Common myeloid progenitor, CD34-positive (primary cell): ENCODE measurements at regions not wholly inside any gene's neighbourhood (a gene's known extent, or its start where the extent isn't known, plus 50 kb on each side); places are given as distances from the start of the nearest gene placed in this dataset.

Source experiments
- CTCF ChIA-PET: fragments of 350-600 bp; sonication (Branson Sonifier 250); formaldehyde crosslinking; loops from one replicate; lab custom pipeline; 2021; ENCODE audit warnings: antibody characterized with exemption; lab: Charles Lee
- POLR2A ChIA-PET: fragments of 350-600 bp; sonication (Branson Sonifier 250); formaldehyde crosslinking; loops from one replicate; lab custom pipeline; 2021; ENCODE audit warnings: antibody characterized with exemption; lab: Charles Lee
- DNase-seq, 3 donors: peaks; one replicate each; pipeline versions ENCODE4 v3.0.0 to v3.0.0-alpha.2; 2013
- H3K27ac ChIP-seq, 2 experiments: 1 replicate in 1 of 2; 2 replicates in 1 of 2; pipeline ENCODE4 v1.7.0; 2013; ENCODE audit warnings: inconsistent platforms in 2 of 2, low read length in 2 of 2, mild to moderate bottlenecking in 2 of 2, low read depth in 1 of 2, moderate library complexity in 1 of 2; ENCODE audit not compliant: severe bottlenecking in 2 of 2, insufficient read depth in 1 of 2, poor library complexity in 1 of 2
- H3K27me3 ChIP-seq, 5 experiments: replicated peaks in 2 of 5; 1 replicate in 3 of 5; 2 replicates in 2 of 5; pipeline versions ENCODE4 v1.6.1 to v1.7.0; 2013; ENCODE audit warnings: low read length in 4 of 5, mild to moderate bottlenecking in 2 of 5, moderate library complexity in 2 of 5, inconsistent platforms in 1 of 5; ENCODE audit not compliant: insufficient read depth in 5 of 5, control insufficient read depth in 4 of 5
- H3K36me3 ChIP-seq, 4 experiments: 1 replicate in 2 of 4; 2 replicates in 2 of 4; pipeline versions ENCODE4 v1.6.1 to v1.7.0; 2013; ENCODE audit warnings: low read length in 3 of 4, control low read depth in 1 of 4, mild to moderate bottlenecking in 1 of 4; ENCODE audit not compliant: control insufficient read depth in 4 of 4, insufficient read depth in 4 of 4
- H3K4me1 ChIP-seq, 4 experiments: 1 replicate in 3 of 4; 2 replicates in 1 of 4; pipeline versions ENCODE4 v1.6.1 to v1.7.1; 2013; ENCODE audit warnings: low read length in 3 of 4, mild to moderate bottlenecking in 3 of 4, control low read depth in 1 of 4, inconsistent platforms in 1 of 4, moderate library complexity in 1 of 4; ENCODE audit not compliant: control insufficient read depth in 4 of 4, insufficient read depth in 4 of 4; ENCODE audit errors: control extremely low read depth in 1 of 4
- H3K4me3 ChIP-seq, 7 experiments: 1 replicate in 4 of 7; 2 replicates in 3 of 7; pipeline versions ENCODE4 v1.5.1 to v1.7.0; 2013; ENCODE audit warnings: mild to moderate bottlenecking in 7 of 7, low read length in 6 of 7, moderate library complexity in 6 of 7, inconsistent platforms in 2 of 7, low read depth in 2 of 7, control low read depth in 1 of 7; ENCODE audit not compliant: insufficient read depth in 4 of 7, control insufficient read depth in 1 of 7; ENCODE audit errors: extremely low read depth in 1 of 7
- H3K9me3 ChIP-seq, 5 experiments: 1 replicate in 4 of 5; 2 replicates in 1 of 5; pipeline versions ENCODE4 v1.6.1 to v1.7.1; 2013; ENCODE audit warnings: low read length in 4 of 5, mild to moderate bottlenecking in 2 of 5, inconsistent platforms in 1 of 5, low read depth in 1 of 5, moderate library complexity in 1 of 5; ENCODE audit not compliant: control insufficient read depth in 4 of 5, insufficient read depth in 2 of 5; ENCODE audit errors: control extremely low read depth in 1 of 5
- WGBS: methylation state at CpG from one replicate; pipeline ENCODE4 v1.1.5; 2013; ENCODE audit not compliant: insufficient coverage; 5-methylcytosine and 5-hydroxymethylcytosine counted together

DNA sequence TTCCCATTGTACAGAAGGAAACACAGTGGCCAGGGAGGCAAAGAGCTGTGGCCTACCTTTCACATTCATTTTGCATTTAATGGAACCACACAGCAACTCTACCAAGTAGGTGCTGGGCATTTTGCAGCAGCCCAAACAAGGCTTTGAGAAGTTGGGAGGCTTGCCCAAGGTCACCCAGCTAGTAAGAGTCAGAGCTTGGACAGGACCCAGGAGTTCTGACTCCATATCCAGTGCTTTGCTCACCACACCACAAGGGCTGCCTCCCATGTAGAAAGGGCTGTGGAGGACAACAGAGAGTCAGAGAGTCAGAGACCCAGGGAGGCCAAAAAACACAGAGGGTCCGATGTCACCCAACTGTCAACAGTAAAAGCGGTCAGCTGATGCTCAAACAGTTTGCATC is 400.2 kb downstream of the BCL11B start:
- WGBS, result 94% methylated on average over 2 of the region's 2 CpGs
- Histone ChIP-seq H3K4me3 (no peak overlapping the region), H3K27me3 (no peaks in the 10 kb centered on the region), H3K9me3 (peaks cover 0 to 8% (median 0%) of the 10 kb centered on the region in 5 experiments), H3K36me3 (no peaks in the 10 kb centered on the region), H3K4me1 (no peaks in the 10 kb centered on the region), H3K27ac (no peak overlapping the region)
- ChIA-PET POLR2A (no interaction called here), CTCF (no interaction called here)
- no peak for DNase-seq

DNA sequence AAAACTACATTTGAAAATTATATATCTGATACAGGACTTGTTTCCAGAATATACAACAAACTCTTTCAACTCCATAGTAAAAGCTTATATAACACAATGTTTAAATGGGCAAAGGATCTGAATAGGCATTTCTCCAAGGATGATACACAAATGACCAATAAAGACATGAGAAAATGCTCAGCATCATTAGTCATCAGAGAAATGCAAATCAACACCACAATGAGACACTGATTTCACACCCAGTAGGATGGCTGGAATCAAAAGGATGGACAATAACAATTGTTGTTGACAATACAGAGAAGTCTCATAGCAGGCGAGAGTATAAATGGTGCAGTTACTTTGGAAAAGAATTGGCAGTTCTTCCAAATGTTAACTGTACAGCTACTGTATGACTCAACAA is 394.9 kb downstream of the BCL11B start:
- Histone ChIP-seq H3K27me3 (no peaks in the 10 kb centered on the region), H3K4me1 (no peaks in the 10 kb centered on the region), H3K9me3 (peaks cover 0 to 11% (median 0%) of the 10 kb centered on the region in 5 experiments), H3K36me3 (no peaks in the 10 kb centered on the region), H3K4me3 (no peak overlapping the region), H3K27ac (no peak overlapping the region)
- DNase-seq, result no peak
- ChIA-PET POLR2A (no interaction called here), CTCF (no interaction called here)
- no CpG with 5 or more reads among the region's 1 CpG for WGBS

DNA sequence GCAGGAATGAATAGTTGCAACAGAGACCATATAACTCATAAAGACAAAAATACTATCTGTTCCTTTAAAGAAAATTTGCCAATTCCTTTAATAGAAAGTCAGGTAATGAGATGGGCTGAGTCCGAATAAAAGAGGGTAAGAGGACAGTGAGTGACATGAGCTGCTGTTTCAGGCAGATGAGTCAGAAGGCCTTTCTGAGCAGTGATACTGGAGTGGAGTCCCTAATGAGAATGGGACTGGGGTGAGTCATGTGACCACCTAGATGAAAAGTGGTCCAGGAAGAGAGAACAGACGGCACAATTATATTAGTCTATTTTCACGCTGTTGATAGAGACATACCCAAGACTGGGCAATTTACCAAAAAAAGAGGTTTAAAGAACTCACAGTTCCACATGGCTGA is 393.7 kb downstream of the BCL11B start:
- H3K36me3 ChIP-seq, result no peaks in the 10 kb centered on the region
- POLR2A ChIA-PET, result no interaction called here
- no peak overlapping the region for H3K4me3 ChIP-seq
- DNase-seq, result no peak
- H3K27me3 ChIP-seq, result no peaks in the 10 kb centered on the region
- H3K27ac ChIP-seq, result no peak overlapping the region
- WGBS, result 100% methylated on average over 3 of the region's 3 CpGs
- peaks cover 0 to 11% (median 0%) of the 10 kb centered on the region in 5 experiments for H3K9me3 ChIP-seq
- no peaks in the 10 kb centered on the region for H3K4me1 ChIP-seq
- CTCF ChIA-PET, result no interaction called here

- no peaks in the 10 kb centered on the region for H3K4me1 ChIP-seq
- H3K4me3 ChIP-seq, result no peak overlapping the region
- H3K36me3 ChIP-seq, result no peaks in the 10 kb centered on the region
- no peak for DNase-seq
- CTCF ChIA-PET, result no interaction called here
- no peaks in the 10 kb centered on the region for H3K9me3 ChIP-seq
- H3K27me3 ChIP-seq, result peaks cover 0 to 1% (median 0%) of the 10 kb centered on the region in 5 experiments
- H3K27ac ChIP-seq, result no peak overlapping the region
- POLR2A ChIA-PET, result no interaction called here
- WGBS, result 99% methylated on average over 8 of the region's 8 CpGs
Observed at GRCh38 chr14:98886982-98887381, 385.0 kb downstream of the BCL11B start.

- H3K9me3 ChIP-seq, result no peaks in the 10 kb centered on the region
- H3K36me3 ChIP-seq, result no peaks in the 10 kb centered on the region
- no peaks in the 10 kb centered on the region for H3K4me1 ChIP-seq
- CTCF ChIA-PET, result no interaction called here
- DNase-seq, result no peak
- H3K27me3 ChIP-seq, result peaks cover 0 to 1% (median 0%) of the 10 kb centered on the region in 5 experiments
- H3K27ac ChIP-seq, result no peak overlapping the region
- 75% methylated on average over 1 of the region's 3 CpGs for WGBS
- H3K4me3 ChIP-seq, result no peak overlapping the region
- POLR2A ChIA-PET, result no interaction called here
Observed at GRCh38 chr14:98888281-98888680, 383.7 kb downstream of the BCL11B start.

DNA sequence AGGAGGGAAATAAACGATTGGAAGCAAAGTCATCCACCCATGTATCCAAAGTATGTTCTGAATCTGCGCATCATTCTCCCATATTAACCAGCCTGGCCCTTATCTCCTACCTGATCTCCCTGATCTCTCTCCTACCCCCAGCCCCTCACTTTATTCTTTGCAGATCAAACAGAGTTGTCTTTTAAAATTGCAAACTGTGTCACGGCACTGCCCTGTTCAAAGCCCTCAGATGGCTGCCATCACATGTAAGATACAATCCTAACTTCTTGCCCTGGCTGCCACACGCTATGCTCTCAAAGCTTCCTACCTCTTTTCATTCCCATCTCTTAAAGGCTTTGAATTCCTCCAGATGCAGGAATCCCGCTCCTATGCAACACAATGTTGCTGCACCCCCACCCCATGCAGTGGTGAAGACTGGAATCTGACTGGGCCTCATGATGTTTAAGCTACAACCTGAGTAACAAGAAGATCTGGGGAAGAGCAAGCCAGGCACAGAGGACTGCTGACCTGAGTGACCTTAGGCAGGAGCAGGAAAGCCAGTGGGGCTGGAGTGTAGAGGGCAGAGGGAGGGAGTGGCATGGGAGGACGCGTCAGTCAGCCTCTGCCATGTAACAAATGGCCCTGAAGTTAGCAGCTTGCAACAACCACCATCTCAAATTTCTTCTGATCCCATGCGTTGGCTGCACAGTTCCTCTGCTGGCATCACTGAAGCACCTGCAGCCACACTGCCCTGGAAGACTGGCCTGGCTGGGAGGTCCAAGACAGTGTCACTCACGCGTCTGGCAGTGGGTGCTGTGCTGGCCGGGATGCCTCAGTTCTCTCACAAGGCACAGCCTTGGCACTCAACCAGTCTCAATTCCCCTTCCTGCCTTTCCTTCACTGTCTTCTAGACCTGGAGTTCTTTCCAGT is 382.8 kb downstream of the BCL11B start:
- POLR2A ChIA-PET, result no interaction called here

DNA sequence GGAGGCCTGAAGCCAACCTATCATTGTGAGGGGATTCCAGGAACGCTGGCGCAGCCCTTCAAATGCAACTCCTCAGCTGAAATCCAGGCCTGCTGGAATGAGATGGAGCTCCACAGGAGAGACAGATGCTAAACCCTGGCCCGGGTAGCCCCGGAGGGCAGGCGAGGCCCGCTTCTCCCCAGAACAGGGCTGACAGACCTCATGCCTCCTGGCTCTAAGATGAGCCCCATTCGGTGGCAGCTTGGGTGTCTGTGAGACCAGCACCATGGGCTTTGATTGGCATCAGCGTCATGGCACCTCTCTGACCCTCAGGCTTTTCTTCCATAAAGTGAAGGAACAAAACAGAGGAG is 382.2 kb downstream of the BCL11B start:
- ChIA-PET CTCF (no interaction called here), POLR2A (no interaction called here)
- H3K27me3 ChIP-seq, result peaks cover 0 to 1% (median 0%) of the 10 kb centered on the region in 5 experiments
- no peak overlapping the region for H3K4me3 ChIP-seq
- no peaks in the 10 kb centered on the region for H3K9me3 ChIP-seq
- WGBS, result 100% methylated on average over 8 of the region's 8 CpGs
- no peak overlapping the region for H3K27ac ChIP-seq
- no peaks in the 10 kb centered on the region for H3K36me3 ChIP-seq
- no peaks in the 10 kb centered on the region for H3K4me1 ChIP-seq
- DNase-seq, result no peak

More for the DNA sequence above, 382.8 kb downstream of the BCL11B start:
- H3K36me3 ChIP-seq, result no peaks in the 10 kb centered on the region
- H3K4me3 ChIP-seq, result no peak overlapping the region
- no peak overlapping the region for H3K27ac ChIP-seq
- peaks cover 0 to 1% (median 0%) of the 10 kb centered on the region in 5 experiments for H3K27me3 ChIP-seq
- CTCF ChIA-PET, result no interaction called here
- no peaks in the 10 kb centered on the region for H3K4me1 ChIP-seq
- DNase-seq, result no peak
- WGBS, result 97% methylated on average over 7 of the region's 11 CpGs
- no peaks in the 10 kb centered on the region for H3K9me3 ChIP-seq
